ENCODE measurements at regions not wholly inside any gene's neighbourhood (a gene's known extent, or its start where the extent isn't known, plus 50 kb on each side); places are given as distances from the start of the nearest gene placed in this dataset.

DNA sequence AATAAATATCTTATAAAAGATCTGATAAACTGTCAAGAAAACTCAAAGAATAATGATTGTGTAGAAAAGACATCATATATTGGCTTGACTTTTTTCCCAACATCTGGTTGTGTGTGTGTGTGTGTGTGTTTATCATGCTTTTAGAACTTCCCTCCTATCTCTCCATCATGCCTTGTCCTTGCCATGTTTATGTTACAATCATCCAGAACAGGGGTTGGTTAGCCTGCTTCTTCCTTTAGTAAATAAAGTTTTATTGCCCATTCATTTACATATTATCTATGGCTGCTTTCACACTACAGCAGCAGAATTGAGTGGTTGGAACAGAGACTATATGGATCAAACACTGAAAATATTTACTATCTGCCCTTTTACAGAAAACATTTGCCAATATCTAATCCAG is 52.8 kb upstream of the RIPOR2 start:
- TF ChIP-seq, protein P1, sequence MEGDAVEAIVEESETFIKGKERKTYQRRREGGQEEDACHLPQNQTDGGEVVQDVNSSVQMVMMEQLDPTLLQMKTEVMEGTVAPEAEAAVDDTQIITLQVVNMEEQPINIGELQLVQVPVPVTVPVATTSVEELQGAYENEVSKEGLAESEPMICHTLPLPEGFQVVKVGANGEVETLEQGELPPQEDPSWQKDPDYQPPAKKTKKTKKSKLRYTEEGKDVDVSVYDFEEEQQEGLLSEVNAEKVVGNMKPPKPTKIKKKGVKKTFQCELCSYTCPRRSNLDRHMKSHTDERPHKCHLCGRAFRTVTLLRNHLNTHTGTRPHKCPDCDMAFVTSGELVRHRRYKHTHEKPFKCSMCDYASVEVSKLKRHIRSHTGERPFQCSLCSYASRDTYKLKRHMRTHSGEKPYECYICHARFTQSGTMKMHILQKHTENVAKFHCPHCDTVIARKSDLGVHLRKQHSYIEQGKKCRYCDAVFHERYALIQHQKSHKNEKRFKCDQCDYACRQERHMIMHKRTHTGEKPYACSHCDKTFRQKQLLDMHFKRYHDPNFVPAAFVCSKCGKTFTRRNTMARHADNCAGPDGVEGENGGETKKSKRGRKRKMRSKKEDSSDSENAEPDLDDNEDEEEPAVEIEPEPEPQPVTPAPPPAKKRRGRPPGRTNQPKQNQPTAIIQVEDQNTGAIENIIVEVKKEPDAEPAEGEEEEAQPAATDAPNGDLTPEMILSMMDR (conservative IDR thresholded peaks at IDR 0.05 in 1 of 2, IDR thresholded peaks at IDR 0.05 in 1 of 2; ENCODE audit: low read depth in 1 of 2, low read length in 2 of 2) = no peak
- TF ChIP-seq EZH2 (IDR thresholded peaks at IDR 0.05; ENCODE audit: low read length, missing control alignments) = no peak

All from fibroblast of lung (primary cell).